Endothelial cell (in vitro differentiated cells): ENCODE measurements at regions not wholly inside any gene's neighbourhood (a gene's known extent, or its start where the extent isn't known, plus 50 kb on each side); places are given as distances from the start of the nearest gene placed in this dataset.
A peak's percentile ranks its signal among the peaks of the same experiment; 100 is the strongest.

Source experiments
- DNase-seq: peaks from one replicate; pipeline ENCODE4 v3.0.0; 2021; ENCODE audit warnings: low spot score
- H3K27ac Mint-ChIP-seq: one replicate; pipeline ENCODE4 v1.8.0; 2021; ENCODE audit warnings: mixed read lengths, inconsistent platforms; ENCODE audit not compliant: unreplicated experiment
- H3K27me3 Mint-ChIP-seq: one replicate; pipeline ENCODE4 v1.8.0; 2021; ENCODE audit warnings: mild to moderate bottlenecking, moderate library complexity, mixed read lengths, inconsistent platforms; ENCODE audit not compliant: unreplicated experiment
- H3K36me3 Mint-ChIP-seq: one replicate; pipeline ENCODE4 v1.8.0; 2021; ENCODE audit warnings: mild to moderate bottlenecking, low read depth, mixed read lengths, inconsistent platforms; ENCODE audit not compliant: unreplicated experiment
- H3K4me1 Mint-ChIP-seq: one replicate; pipeline ENCODE4 v1.8.0; 2021; ENCODE audit warnings: mild to moderate bottlenecking, mixed read lengths, inconsistent platforms; ENCODE audit not compliant: unreplicated experiment
- H3K4me3 Mint-ChIP-seq: one replicate; pipeline ENCODE4 v1.8.0; 2021; ENCODE audit warnings: mild to moderate bottlenecking, mixed read lengths, inconsistent platforms; ENCODE audit not compliant: unreplicated experiment
- H3K9me3 Mint-ChIP-seq: one replicate; pipeline ENCODE4 v1.8.0; 2021; ENCODE audit warnings: mixed read lengths, inconsistent platforms; ENCODE audit not compliant: unreplicated experiment
- TF ChIP-seq, protein P1 (sequence below): fragments of 200-600 bp; sonication (generic); IDR thresholded peaks from one replicate; pipeline ENCODE4 v1.5.0; 2021; ENCODE audit warnings: antibody characterized with exemption; ENCODE audit not compliant: unreplicated experiment

DNA sequence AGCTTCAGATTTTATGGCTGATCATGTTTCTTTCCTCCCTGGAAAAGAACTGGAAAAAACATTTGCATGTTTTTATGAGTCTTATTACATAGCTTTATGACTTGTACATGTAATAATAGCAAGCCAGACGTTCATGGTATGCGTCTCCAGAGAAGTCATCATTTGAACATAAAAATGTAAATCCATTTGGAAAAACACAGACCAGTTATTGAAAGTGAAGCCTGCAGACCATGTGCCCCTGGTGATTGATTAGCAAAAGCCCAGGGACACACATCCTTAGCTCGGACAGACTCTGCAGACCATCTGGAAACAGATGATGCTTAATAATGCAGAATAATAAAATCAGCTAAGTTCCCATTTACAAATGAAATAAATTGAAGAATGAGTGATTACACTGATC lies 283.1 kb downstream of the TDRD15 start:
- TF ChIP-seq, protein P1, sequence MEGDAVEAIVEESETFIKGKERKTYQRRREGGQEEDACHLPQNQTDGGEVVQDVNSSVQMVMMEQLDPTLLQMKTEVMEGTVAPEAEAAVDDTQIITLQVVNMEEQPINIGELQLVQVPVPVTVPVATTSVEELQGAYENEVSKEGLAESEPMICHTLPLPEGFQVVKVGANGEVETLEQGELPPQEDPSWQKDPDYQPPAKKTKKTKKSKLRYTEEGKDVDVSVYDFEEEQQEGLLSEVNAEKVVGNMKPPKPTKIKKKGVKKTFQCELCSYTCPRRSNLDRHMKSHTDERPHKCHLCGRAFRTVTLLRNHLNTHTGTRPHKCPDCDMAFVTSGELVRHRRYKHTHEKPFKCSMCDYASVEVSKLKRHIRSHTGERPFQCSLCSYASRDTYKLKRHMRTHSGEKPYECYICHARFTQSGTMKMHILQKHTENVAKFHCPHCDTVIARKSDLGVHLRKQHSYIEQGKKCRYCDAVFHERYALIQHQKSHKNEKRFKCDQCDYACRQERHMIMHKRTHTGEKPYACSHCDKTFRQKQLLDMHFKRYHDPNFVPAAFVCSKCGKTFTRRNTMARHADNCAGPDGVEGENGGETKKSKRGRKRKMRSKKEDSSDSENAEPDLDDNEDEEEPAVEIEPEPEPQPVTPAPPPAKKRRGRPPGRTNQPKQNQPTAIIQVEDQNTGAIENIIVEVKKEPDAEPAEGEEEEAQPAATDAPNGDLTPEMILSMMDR: no peak
- Mint-ChIP-seq H3K4me3 (no peak overlapping the region), H3K27ac (no peak overlapping the region), H3K4me1 (no peaks in the 10 kb centered on the region), H3K9me3 (no peaks in the 10 kb centered on the region), H3K27me3 (no peaks in the 10 kb centered on the region), H3K36me3 (no peaks in the 10 kb centered on the region)
- no peak for DNase-seq

DNA sequence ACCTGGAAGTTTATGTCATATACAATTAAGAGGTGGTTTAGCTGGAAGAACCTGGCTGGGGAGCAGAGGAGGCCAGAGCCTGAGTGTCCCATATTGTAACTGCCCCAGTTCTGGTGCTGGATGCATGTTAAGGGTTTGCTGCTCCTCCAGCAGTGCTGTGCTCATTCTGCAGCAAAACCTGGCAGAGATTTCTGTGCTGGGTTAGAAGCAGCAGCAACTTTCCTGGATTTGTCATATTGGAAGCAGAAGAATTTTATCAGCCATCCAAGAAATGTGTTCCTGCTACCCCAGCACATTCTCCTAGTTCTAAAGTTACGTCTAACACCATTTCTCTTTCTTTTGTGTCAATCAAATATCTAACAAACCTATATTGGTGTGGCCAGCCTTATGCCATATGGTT lies 284.1 kb downstream of the TDRD15 start:
- Mint-ChIP-seq H3K27me3 (no peaks in the 10 kb centered on the region), H3K27ac (no peak overlapping the region)

DNA sequence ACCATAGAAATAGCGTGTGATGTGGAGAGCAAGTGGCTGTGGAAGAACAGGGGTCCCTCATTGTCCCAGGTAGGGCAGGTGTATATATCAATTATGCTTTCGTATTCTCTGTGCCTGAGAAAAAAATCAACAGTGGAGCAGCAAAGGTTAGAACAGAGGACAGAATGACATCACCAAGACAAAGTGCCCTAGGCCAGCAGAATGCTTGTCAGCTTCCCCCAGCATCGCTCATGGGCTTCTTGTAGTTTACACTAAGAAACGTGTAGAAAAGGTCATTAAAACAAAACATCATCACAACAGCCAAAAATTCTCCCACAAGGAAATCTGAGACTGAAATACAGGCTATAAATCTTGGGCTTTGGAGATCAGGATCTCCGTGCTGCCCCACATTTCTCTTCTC lies 288.0 kb downstream of the TDRD15 start:
- Mint-ChIP-seq H3K9me3 (no peaks in the 10 kb centered on the region), H3K4me1 (no peaks in the 10 kb centered on the region), H3K27me3 (peaks cover 1% of the 10 kb centered on the region), H3K36me3 (no peaks in the 10 kb centered on the region), H3K27ac (no peak overlapping the region), H3K4me3 (no peak overlapping the region)
- TF ChIP-seq, protein P1: no peak
- DNase-seq: no peak

More for the DNA sequence above, 284.1 kb downstream of the TDRD15 start:
- no peaks in the 10 kb centered on the region for H3K4me1 Mint-ChIP-seq
- TF ChIP-seq, protein P1: no peak
- no peaks in the 10 kb centered on the region for H3K9me3 Mint-ChIP-seq
- H3K4me3 Mint-ChIP-seq: no peak overlapping the region
- H3K36me3 Mint-ChIP-seq: no peaks in the 10 kb centered on the region
- DNase-seq: no peak

DNA sequence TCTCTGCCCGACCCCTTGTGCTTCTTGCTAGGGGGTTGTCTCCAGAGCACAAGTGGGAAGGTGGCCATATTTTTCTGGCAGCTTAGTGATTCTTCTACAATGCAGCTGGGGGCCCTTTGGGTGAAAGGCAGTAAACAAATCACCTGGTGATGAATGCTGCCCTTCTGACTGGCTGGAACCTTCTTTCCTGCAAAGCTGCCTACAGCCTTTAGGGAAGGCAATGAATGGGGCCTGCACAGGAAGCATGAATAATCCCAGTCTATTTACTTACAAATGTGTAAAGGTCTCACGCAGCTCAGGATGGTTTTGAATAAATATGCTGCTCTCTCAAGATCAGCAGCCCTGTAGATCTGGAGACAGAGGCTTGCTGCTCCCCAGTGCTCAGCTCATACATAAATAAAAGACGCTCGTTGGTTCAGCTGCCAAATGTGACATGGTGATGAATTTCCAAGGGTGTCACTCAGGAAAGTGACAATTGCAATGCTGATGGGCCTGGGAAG lies 289.2 kb downstream of the TDRD15 start:
- TF ChIP-seq, protein P1: no peak
- H3K4me3 Mint-ChIP-seq: no peak overlapping the region
- no peaks in the 10 kb centered on the region for H3K9me3 Mint-ChIP-seq
- no peak overlapping the region for H3K27ac Mint-ChIP-seq
- peaks cover 1% of the 10 kb centered on the region for H3K27me3 Mint-ChIP-seq
- no peaks in the 10 kb centered on the region for H3K36me3 Mint-ChIP-seq
- H3K4me1 Mint-ChIP-seq: no peaks in the 10 kb centered on the region
- DNase-seq: no peak

DNA sequence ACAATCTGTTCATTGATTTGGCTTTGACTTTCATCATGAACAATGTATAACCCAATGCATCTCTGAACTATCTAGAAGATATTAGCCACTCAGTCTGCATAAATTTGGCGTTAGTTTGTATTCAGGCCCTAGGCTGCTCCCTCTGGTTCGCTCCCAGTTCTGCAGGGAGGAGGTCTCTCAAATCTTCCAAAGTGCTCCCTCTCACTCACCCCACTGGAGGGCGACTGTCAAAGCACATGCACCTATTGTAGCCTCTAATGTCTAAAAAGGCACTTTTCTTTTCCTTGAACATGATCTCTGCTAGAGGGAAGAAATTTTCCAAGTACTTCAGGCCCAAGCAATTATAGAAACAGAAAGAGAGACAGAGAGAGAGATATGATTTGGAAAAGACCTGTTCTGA lies 291.5 kb downstream of the TDRD15 start:
- Mint-ChIP-seq H3K36me3 (no peaks in the 10 kb centered on the region), H3K27ac (no peak overlapping the region), H3K4me1 (no peaks in the 10 kb centered on the region), H3K9me3 (no peaks in the 10 kb centered on the region), H3K4me3 (no peak overlapping the region), H3K27me3 (peaks cover 1% of the 10 kb centered on the region)
- TF ChIP-seq, protein P1: peak; percentile 25
- no peak for DNase-seq
